ENCODE measurements at regions not wholly inside any gene's neighbourhood (a gene's known extent, or its start where the extent isn't known, plus 50 kb on each side); places are given as distances from the start of the nearest gene placed in this dataset.

GRCh38 chr13:37344056-37344455, 238.6 kb upstream of the CSNK1A1L start:
- TF ChIP-seq, protein P1, sequence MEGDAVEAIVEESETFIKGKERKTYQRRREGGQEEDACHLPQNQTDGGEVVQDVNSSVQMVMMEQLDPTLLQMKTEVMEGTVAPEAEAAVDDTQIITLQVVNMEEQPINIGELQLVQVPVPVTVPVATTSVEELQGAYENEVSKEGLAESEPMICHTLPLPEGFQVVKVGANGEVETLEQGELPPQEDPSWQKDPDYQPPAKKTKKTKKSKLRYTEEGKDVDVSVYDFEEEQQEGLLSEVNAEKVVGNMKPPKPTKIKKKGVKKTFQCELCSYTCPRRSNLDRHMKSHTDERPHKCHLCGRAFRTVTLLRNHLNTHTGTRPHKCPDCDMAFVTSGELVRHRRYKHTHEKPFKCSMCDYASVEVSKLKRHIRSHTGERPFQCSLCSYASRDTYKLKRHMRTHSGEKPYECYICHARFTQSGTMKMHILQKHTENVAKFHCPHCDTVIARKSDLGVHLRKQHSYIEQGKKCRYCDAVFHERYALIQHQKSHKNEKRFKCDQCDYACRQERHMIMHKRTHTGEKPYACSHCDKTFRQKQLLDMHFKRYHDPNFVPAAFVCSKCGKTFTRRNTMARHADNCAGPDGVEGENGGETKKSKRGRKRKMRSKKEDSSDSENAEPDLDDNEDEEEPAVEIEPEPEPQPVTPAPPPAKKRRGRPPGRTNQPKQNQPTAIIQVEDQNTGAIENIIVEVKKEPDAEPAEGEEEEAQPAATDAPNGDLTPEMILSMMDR (IDR thresholded peaks at IDR 0.05; ENCODE audit: low read depth, low read length) = no peak
- TF ChIP-seq MYC (IDR thresholded peaks at IDR 0.05; ENCODE audit: low read depth, low read length) (no peak), POLR2A (IDR thresholded peaks at IDR 0.05; ENCODE audit: extremely low read depth, insufficient read length) (no peak)

Measured in NB4 (cell line).